Hematopoietic multipotent progenitor cell treated with erythropoietin and hydrocortisone succinate and interleukin-3 and kit ligand, for 4 days (in vitro differentiated cells): ENCODE measurements at regions not wholly inside any gene's neighbourhood (a gene's known extent, or its start where the extent isn't known, plus 50 kb on each side); places are given as distances from the start of the nearest gene placed in this dataset.

ENCODE experiments used
- DNase-seq: peaks from one replicate; pipeline ENCODE4 v3.0.0-alpha.2; 2015

GRCh38 chr3:140816372-140817195 is 125.1 kb upstream of the SLC25A36 start:
- peak; percentile 10 for DNase-seq

- no peak for DNase-seq
Measured at GRCh38 chr3:140821493-140821892, 120.1 kb upstream of the SLC25A36 start.

- DNase-seq: peak; percentile 26
Measured at GRCh38 chr3:140822401-140823047, 119.1 kb upstream of the SLC25A36 start.

- no peak for DNase-seq
Measured at GRCh38 chr3:140823106-140823505, 118.5 kb upstream of the SLC25A36 start.

- DNase-seq: no peak
Measured at GRCh38 chr3:140827894-140828293, 113.7 kb upstream of the SLC25A36 start.

GRCh38 chr3:140828585-140828984 is 113.1 kb upstream of the SLC25A36 start:
- DNase-seq: no peak

- DNase-seq: no peak
Measured at GRCh38 chr3:140829796-140830195, 111.8 kb upstream of the SLC25A36 start.

GRCh38 chr3:140830391-140830790 is 111.2 kb upstream of the SLC25A36 start:
- DNase-seq: no peak

GRCh38 chr3:140832883-140833282 is 108.8 kb upstream of the SLC25A36 start:
- peak; percentile 75 for DNase-seq

GRCh38 chr3:140834266-140835037 is 107.2 kb upstream of the SLC25A36 start:
- no peak for DNase-seq

- DNase-seq: peak; percentile 29
Measured at GRCh38 chr3:140842984-140843649, 98.5 kb upstream of the SLC25A36 start.

- no peak for DNase-seq
Measured at GRCh38 chr3:140843656-140844055, 98.0 kb upstream of the SLC25A36 start.

GRCh38 chr3:140844072-140844471 is 97.6 kb upstream of the SLC25A36 start:
- DNase-seq: no peak

- DNase-seq: no peak
Measured at GRCh38 chr3:140845882-140846281, 95.8 kb upstream of the SLC25A36 start.

- no peak for DNase-seq
Measured at GRCh38 chr3:140848666-140849065, 93.0 kb upstream of the SLC25A36 start.

GRCh38 chr3:140850210-140850955 is 91.3 kb upstream of the SLC25A36 start:
- DNase-seq: no peak

GRCh38 chr3:140854961-140855360 is 86.7 kb upstream of the SLC25A36 start:
- DNase-seq: no peak

- no peak for DNase-seq
Measured at GRCh38 chr3:140856905-140857304, 84.7 kb upstream of the SLC25A36 start.

GRCh38 chr3:140857993-140858392 is 83.6 kb upstream of the SLC25A36 start:
- no peak for DNase-seq

GRCh38 chr3:140859592-140860336 is 81.9 kb upstream of the SLC25A36 start:
- no peak for DNase-seq

GRCh38 chr3:140863580-140864009 is 78.0 kb upstream of the SLC25A36 start:
- DNase-seq: peak; percentile 81
